Heart left ventricle (tissue), 16 donors: ENCODE measurements at regions not wholly inside any gene's neighbourhood (a gene's known extent, or its start where the extent isn't known, plus 50 kb on each side); places are given as distances from the start of the nearest gene placed in this dataset.
A peak's percentile ranks its signal among the peaks of the same experiment; 100 is the strongest.
"Not testable (repeated sequence)": the region's sequence is repeated elsewhere in the genome, so short reads cannot be mapped to it uniquely, and the experiment has no call there.

ENCODE experiments used
- ATAC-seq, 4 donors: fragments of 200-7000 bp; cut with Tn5 transposase; one replicate each; pipeline ENCODE4 v1.9.1; 2020 to 2022; ENCODE audit warnings: moderate library complexity in 4 of 4, mild to moderate bottlenecking in 3 of 4, moderate number of reproducible peaks in 1 of 4
- DNase-seq, 5 donors: peaks; one replicate each; pipeline ENCODE4 v3.0.0-alpha.2; 2020
- H3K27ac ChIP-seq, 12 donors: fragments of 200-600 bp; sonication (generic) in 4 of 12; one replicate each; pipeline versions ENCODE4 v1.5.0 to v1.8.0; 2016 to 2022; ENCODE audit warnings: mild to moderate bottlenecking in 2 of 12
- H3K27me3 ChIP-seq, 9 donors: fragments of 200-600 bp; sonication (generic) in 2 of 9; one replicate each; pipeline versions ENCODE4 v1.5.1 to v1.8.0; 2016 to 2022; ENCODE audit warnings: mild to moderate bottlenecking in 3 of 9
- H3K36me3 ChIP-seq, 9 donors: fragments of 200-600 bp; sonication (generic) in 2 of 9; one replicate each; pipeline versions ENCODE4 v1.5.0 to v1.8.0; 2018 to 2022; ENCODE audit warnings: mild to moderate bottlenecking in 2 of 9
- H3K4me1 ChIP-seq, 12 donors: fragments of 200-600 bp; sonication (generic) in 4 of 12; one replicate each; pipeline versions ENCODE4 v1.5.0 to v1.8.0; 2016 to 2022; ENCODE audit warnings: mild to moderate bottlenecking in 3 of 12
- H3K4me3 ChIP-seq, 12 donors: fragments of 200-600 bp; sonication (generic) in 4 of 12; one replicate each; pipeline versions ENCODE4 v1.5.0 to v1.8.0; 2017 to 2022; ENCODE audit warnings: mild to moderate bottlenecking in 9 of 12, moderate library complexity in 4 of 12
- H3K9me3 ChIP-seq, 12 donors: fragments of 200-600 bp; sonication (generic) in 4 of 12; one replicate each; pipeline versions ENCODE4 v1.5.0 to v1.8.0; 2016 to 2022; ENCODE audit warnings: mild to moderate bottlenecking in 1 of 12
- POLR2A ChIP-seq, 2 donors: fragments of 450-650 bp; IDR thresholded peaks; one replicate each; pipeline ENCODE4 v1.6.1; 2017; ENCODE audit warnings: antibody characterized with exemption in 2 of 2, mild to moderate bottlenecking in 2 of 2, moderate library complexity in 2 of 2
- WGBS, 4 donors: extraction: QIAGEN DNeasy Blood & Tissue Kit in 2 of 4; methylation state at CpG; one replicate each; pipeline versions ENCODE4 v1.1.5 to v1.1.7; 2013 to 2018; 5-methylcytosine and 5-hydroxymethylcytosine counted together
- intact Hi-C, 10 donors: fragments of 100-400 bp; cut with DNase I; formaldehyde crosslinking; loops; one replicate each; pipeline versions ENCODE4 v1.11.1 to v1.14.2; 2022
- TF ChIP-seq, protein P1 (sequence below), 12 donors: fragments of 200-600 bp; sonication (generic) in 4 of 12; IDR thresholded peaks; one replicate each; pipeline versions ENCODE4 v1.5.0 to v1.8.0; 2018 to 2022; ENCODE audit warnings: antibody characterized with exemption in 12 of 12, mild to moderate bottlenecking in 5 of 12
- donor health status: ischemic (EF 13 %, LVEDD 7.1; RV severe dilation, severe dysfunction).
- donor health status: healthy with polysubstance abuse.
- donor health status: DM: no; HTN: yes; CAD: no.
- donor health status: DM: no; HTN: no; CAD: no.
- donor health status: ischemic (EF 25% LVEDD 6.9; RV normal size, moderate dysfunction).
- donor health status: ischemic (EF 25% LVEDD 5.7; RV mildly dilated, moderate dysfunction).
- donor health status: healthy.
- donor health status: DM: yes; HTN: yes; CAD: no.
- donor health status: ischemic (EF 35%, LVEDD 5.7; RV mildly dilated, moderate dysfunction).
- donor health status: nonischemic (EF 11% LVEDD 7.7; RV severe dilation, severe dysfunction).
- donor health status: DM: yes; HTN: yes; CAD: no.
- donor health status: PGD.
- donor health status: ischemic (EF 29% LVEDD 5.4; RV normal size, mild dysfunction).
- donor health status: nonischemic (EF 23%, LVEDD 6.1; RV moderate dilation, normal function).

DNA sequence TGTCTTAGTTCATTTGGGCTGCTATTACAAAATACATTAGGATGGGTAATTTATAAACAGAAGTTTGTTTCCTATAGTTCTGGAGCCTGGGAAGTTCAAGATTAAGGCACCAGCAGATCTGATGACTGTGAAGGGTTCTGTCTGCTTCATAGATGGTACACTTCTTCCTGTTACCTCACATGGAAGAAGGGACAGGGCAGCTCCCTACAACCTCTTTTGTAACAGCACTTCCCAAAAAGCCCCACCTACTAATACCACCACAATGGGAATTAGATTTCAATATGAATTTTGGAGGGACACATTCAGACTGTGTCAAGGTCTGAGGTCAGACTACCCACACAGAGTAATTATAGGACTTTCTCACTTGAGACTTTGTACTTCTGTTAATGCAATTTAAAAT, 260.3 kb downstream of the ARHGAP12 start:
- no peak for DNase-seq
- H3K36me3 ChIP-seq, result no peaks in the 10 kb centered on the region
- peak overlapping the region in 5 of 12 donors; percentile 10 to 50 (median 38) for H3K27ac ChIP-seq
- intact Hi-C loops, result no loop called here
- no peak for TF ChIP-seq POLR2A (IDR thresholded peaks at IDR 0.05)
- TF ChIP-seq, protein P1, sequence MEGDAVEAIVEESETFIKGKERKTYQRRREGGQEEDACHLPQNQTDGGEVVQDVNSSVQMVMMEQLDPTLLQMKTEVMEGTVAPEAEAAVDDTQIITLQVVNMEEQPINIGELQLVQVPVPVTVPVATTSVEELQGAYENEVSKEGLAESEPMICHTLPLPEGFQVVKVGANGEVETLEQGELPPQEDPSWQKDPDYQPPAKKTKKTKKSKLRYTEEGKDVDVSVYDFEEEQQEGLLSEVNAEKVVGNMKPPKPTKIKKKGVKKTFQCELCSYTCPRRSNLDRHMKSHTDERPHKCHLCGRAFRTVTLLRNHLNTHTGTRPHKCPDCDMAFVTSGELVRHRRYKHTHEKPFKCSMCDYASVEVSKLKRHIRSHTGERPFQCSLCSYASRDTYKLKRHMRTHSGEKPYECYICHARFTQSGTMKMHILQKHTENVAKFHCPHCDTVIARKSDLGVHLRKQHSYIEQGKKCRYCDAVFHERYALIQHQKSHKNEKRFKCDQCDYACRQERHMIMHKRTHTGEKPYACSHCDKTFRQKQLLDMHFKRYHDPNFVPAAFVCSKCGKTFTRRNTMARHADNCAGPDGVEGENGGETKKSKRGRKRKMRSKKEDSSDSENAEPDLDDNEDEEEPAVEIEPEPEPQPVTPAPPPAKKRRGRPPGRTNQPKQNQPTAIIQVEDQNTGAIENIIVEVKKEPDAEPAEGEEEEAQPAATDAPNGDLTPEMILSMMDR (IDR thresholded peaks at IDR 0.05), result no peak
- no peak for ATAC-seq
- H3K27me3 ChIP-seq, result no peaks in the 10 kb centered on the region
- H3K4me3 ChIP-seq, result no peak overlapping the region
- H3K9me3 ChIP-seq, result peaks cover 0 to 22% (median 4%) of the 10 kb centered on the region in 12 donors
- peaks cover 0 to 12% (median 3%) of the 10 kb centered on the region in 12 donors for H3K4me1 ChIP-seq

DNA sequence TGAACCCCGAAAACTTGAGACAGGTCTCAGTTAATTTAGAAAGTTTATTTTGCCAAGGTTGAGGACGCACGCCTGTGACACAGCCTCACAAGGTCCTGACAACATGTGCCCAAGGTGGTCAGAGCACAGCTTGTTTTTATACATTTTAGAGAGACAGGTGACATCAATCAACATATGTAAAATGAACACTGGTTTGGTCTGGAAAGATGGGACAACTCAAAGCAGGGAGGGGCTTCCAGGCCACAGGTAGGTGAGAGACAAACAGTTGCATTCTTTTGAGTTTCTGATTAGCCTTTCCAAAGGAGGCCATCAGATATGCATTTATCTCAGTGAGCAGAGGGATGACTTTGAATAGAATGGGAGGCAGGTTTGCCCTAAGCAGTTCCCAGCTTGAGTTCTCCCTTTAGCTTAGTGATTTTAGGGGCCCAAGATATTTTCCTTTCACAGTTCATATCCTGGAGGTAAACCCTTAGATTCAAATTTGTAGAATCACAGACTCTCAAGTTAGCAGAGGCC, 262.8 kb downstream of the ARHGAP12 start:
- Histone ChIP-seq H3K4me1 (peaks cover 0 to 12% (median 3%) of the 10 kb centered on the region in 12 donors), H3K27ac (peak overlapping the region in 2 of 12 donors; percentile 26 to 46)
- H3K9me3 ChIP-seq, intact Hi-C loops, ATAC-seq, H3K27me3 ChIP-seq, DNase-seq, H3K36me3 ChIP-seq, H3K4me3 ChIP-seq: not testable (repeated sequence)
- WGBS, 4 donors, result 96 to 98% (median 97%) methylated on average over 3 of the region's 3 CpGs

DNA sequence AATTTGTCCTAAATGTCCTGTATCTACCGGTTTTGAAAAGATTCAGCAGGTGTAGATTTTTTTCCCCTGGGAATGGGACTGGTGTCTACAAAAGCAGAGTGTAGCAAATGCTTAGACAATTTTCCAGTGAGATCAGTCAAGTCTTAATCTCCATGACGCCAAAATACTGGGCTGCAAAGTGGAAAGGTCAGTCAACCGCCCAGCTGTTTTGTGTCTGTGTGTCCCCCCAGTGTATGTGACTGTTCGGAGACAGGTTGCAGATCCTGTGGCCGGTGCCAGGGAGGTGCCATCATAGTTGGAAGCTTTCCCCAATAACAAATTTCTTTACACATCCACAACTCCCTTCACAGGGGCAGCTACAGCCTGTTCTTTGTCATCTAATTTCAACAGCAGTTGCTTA, 263.8 kb downstream of the ARHGAP12 start:
- 40 to 51% (median 46%) methylated on average over 5 of the region's 5 CpGs for WGBS, 4 donors
- ATAC-seq, result peak; percentile 88 to 96 (median 94)

DNA sequence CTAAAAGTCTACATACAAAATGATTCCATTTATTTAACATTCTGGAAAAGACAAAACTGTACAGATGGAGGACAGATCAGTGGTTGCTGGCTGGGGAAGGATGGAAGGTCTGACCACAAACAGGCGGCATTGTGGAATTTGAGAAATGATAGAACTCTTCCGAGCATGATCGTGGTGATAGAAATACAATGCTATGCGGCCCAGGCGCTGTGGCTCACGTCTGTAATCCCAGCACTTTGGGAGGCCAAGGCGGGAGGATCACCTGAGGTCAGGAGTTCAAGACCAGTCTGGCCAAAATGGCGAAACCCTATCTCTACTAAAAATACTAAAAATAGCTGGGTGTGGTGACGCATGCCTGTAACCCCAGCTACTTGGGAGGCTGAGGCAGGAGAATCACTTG, 264.6 kb downstream of the ARHGAP12 start:
- H3K27me3 ChIP-seq, H3K4me3 ChIP-seq, H3K9me3 ChIP-seq, ATAC-seq, H3K36me3 ChIP-seq, DNase-seq, intact Hi-C loops: not testable (repeated sequence)
- peaks cover 0 to 12% (median 2%) of the 10 kb centered on the region in 12 donors for H3K4me1 ChIP-seq
- WGBS, 4 donors, result 86 to 95% (median 90%) methylated on average over 9 of the region's 9 CpGs
- H3K27ac ChIP-seq, result peak overlapping the region in 6 of 12 donors; percentile 3 to 79 (median 52)

More for the DNA sequence above, 263.8 kb downstream of the ARHGAP12 start:
- Histone ChIP-seq H3K27me3 (no peaks in the 10 kb centered on the region), H3K9me3 (no peaks in the 10 kb centered on the region), H3K36me3 (no peaks in the 10 kb centered on the region), H3K27ac (peak overlapping the region in 8 of 12 donors; percentile 3 to 79 (median 48)), H3K4me1 (peaks cover 0 to 12% (median 3%) of the 10 kb centered on the region in 12 donors), H3K4me3 (no peak overlapping the region)
- TF ChIP-seq, protein P1 (IDR thresholded peaks at IDR 0.05), result no peak
- no peak for TF ChIP-seq POLR2A (IDR thresholded peaks at IDR 0.05)
- intact Hi-C loops, result no loop called here
- peak in 4 of 5 donors; percentile 40 to 80 (median 62) for DNase-seq

DNA sequence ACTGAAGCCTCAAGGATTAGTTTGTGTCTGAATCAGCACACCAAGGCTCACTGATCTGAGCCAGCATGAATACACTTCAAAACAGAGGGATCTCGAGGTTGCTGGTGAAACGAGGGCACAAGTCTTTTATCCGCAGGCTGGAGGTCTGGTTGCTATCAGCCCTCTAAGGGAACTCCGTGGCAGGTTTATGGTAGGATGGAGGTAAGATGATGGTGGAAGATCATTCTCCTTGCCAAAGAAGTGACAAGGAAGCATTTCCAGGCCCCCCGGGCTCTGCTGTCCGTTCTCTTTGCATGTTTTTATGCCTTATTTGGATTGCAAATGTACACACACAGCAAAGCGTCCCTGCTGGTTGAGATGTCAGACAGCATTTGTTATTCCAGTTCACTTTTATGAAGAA, 268.3 kb downstream of the ARHGAP12 start:
- DNase-seq (no peak), ATAC-seq (no peak)
- Histone ChIP-seq H3K9me3 (peaks cover 0 to 11% (median 0%) of the 10 kb centered on the region in 12 donors), H3K36me3 (no peaks in the 10 kb centered on the region), H3K4me3 (no peak overlapping the region), H3K27ac (peak overlapping the region in 1 of 12 donors; percentile 79), H3K27me3 (no peaks in the 10 kb centered on the region), H3K4me1 (peaks cover 0 to 25% (median 3%) of the 10 kb centered on the region in 12 donors)
- TF ChIP-seq, protein P1 (IDR thresholded peaks at IDR 0.05), result no peak
- no peak for TF ChIP-seq POLR2A (IDR thresholded peaks at IDR 0.05)
- intact Hi-C loops, result no loop called here
- 70 to 80% (median 79%) methylated on average over 7 of the region's 7 CpGs for WGBS, 4 donors
